Mesenchymal stem cell (in vitro differentiated cells and primary cell): ENCODE measurements at regions not wholly inside any gene's neighbourhood (a gene's known extent, or its start where the extent isn't known, plus 50 kb on each side); places are given as distances from the start of the nearest gene placed in this dataset.

ENCODE experiments used
- DNase-seq: peaks from one replicate; pipeline ENCODE4 v3.0.0-alpha.2; 2013
- H2AFZ ChIP-seq: one replicate; pipeline ENCODE4 v1.6.1; 2013; ENCODE audit warnings: low read depth, mild to moderate bottlenecking, control low read depth, inconsistent platforms, low read length, moderate library complexity
- H2AK5ac ChIP-seq: 2 replicates; pipeline ENCODE4 v1.6.1; 2013; ENCODE audit warnings: low read length, moderate library complexity, mild to moderate bottlenecking, inconsistent platforms; ENCODE audit not compliant: severe bottlenecking
- H2BK120ac ChIP-seq: one replicate; pipeline ENCODE4 v1.6.1; 2013; ENCODE audit warnings: low read depth, mild to moderate bottlenecking, inconsistent platforms, low read length, moderate library complexity
- H2BK12ac ChIP-seq, 2 experiments: one replicate each; pipeline ENCODE4 v1.6.1; 2013; ENCODE audit warnings: inconsistent platforms in 2 of 2, low read length in 2 of 2, mild to moderate bottlenecking in 2 of 2, moderate library complexity in 2 of 2, control low read depth in 1 of 2
- H2BK15ac ChIP-seq: one replicate; pipeline ENCODE4 v1.6.1; 2013; ENCODE audit warnings: mild to moderate bottlenecking, low read depth, inconsistent platforms; ENCODE audit not compliant: poor library complexity, severe bottlenecking
- H2BK5ac ChIP-seq: 2 replicates; pipeline ENCODE4 v1.6.1; 2013; ENCODE audit warnings: low read depth, mild to moderate bottlenecking, low read length, control low read depth, inconsistent platforms; ENCODE audit not compliant: poor library complexity, severe bottlenecking
- H3K14ac ChIP-seq, 2 experiments: one replicate each; pipeline ENCODE4 v1.6.1; 2013; ENCODE audit warnings: inconsistent platforms in 2 of 2, low read length in 2 of 2, control low read depth in 1 of 2, mild to moderate bottlenecking in 1 of 2, moderate library complexity in 1 of 2
- H3K18ac ChIP-seq, 2 experiments: one replicate each; pipeline ENCODE4 v1.6.1; 2013; ENCODE audit warnings: inconsistent platforms in 2 of 2, low read length in 2 of 2, control low read depth in 1 of 2, low read depth in 1 of 2, mild to moderate bottlenecking in 1 of 2
- H3K23ac ChIP-seq, 2 experiments: one replicate each; pipeline ENCODE4 v1.6.1; 2013; ENCODE audit warnings: inconsistent platforms in 2 of 2, low read length in 2 of 2, mild to moderate bottlenecking in 2 of 2, moderate library complexity in 2 of 2, control low read depth in 1 of 2
- H3K27ac ChIP-seq: 2 replicates; pipeline ENCODE4 v1.5.1; 2013; ENCODE audit warnings: mild to moderate bottlenecking, moderate library complexity, low read length, control low read depth, inconsistent platforms; ENCODE audit not compliant: poor library complexity, severe bottlenecking
- H3K27me3 ChIP-seq, 2 experiments: 2 replicates each; pipeline versions ENCODE4 v1.6.1 to v1.7.0; 2013; ENCODE audit warnings: low read length in 2 of 2, mild to moderate bottlenecking in 2 of 2, moderate library complexity in 2 of 2, control low read depth in 1 of 2, inconsistent platforms in 1 of 2; ENCODE audit not compliant: control insufficient read depth in 1 of 2, insufficient read depth in 1 of 2
- H3K36me3 ChIP-seq, 2 experiments: 2 replicates each; pipeline versions ENCODE4 v1.6.1 to v1.7.0; 2013; ENCODE audit warnings: low read length in 2 of 2, control low read depth in 1 of 2, inconsistent platforms in 1 of 2, low read depth in 1 of 2, mild to moderate bottlenecking in 1 of 2; ENCODE audit not compliant: insufficient read depth in 2 of 2, control insufficient read depth in 1 of 2
- H3K4ac ChIP-seq, 2 experiments: one replicate each; pipeline ENCODE4 v1.6.1; 2013; ENCODE audit warnings: inconsistent platforms in 2 of 2, low read length in 2 of 2, mild to moderate bottlenecking in 2 of 2, moderate library complexity in 2 of 2, control low read depth in 1 of 2, low read depth in 1 of 2
- H3K4me1 ChIP-seq: 2 replicates; pipeline ENCODE4 v1.6.1; 2013; ENCODE audit warnings: low read depth, low read length, control low read depth; ENCODE audit not compliant: control insufficient read depth, insufficient read depth
- H3K4me2 ChIP-seq: 2 replicates; pipeline ENCODE4 v1.6.1; 2013; ENCODE audit warnings: low read length, mild to moderate bottlenecking, inconsistent platforms; ENCODE audit not compliant: poor library complexity, severe bottlenecking
- H3K4me3 ChIP-seq, 2 experiments: 2 replicates each; pipeline versions ENCODE4 v1.5.1 to v1.7.0; 2013; ENCODE audit warnings: low read length in 2 of 2, mild to moderate bottlenecking in 2 of 2, control low read depth in 1 of 2, low read depth in 1 of 2; ENCODE audit not compliant: insufficient read depth in 1 of 2
- H3K79me1 ChIP-seq: replicated peaks from 2 replicates; pipeline ENCODE4 v1.6.1; 2013; ENCODE audit warnings: mild to moderate bottlenecking, control low read depth, low read length, inconsistent platforms; ENCODE audit not compliant: poor library complexity, severe bottlenecking
- H3K9ac ChIP-seq: 2 replicates; pipeline ENCODE4 v1.7.0; 2013; ENCODE audit warnings: mild to moderate bottlenecking, low read length, moderate library complexity
- H3K9me3 ChIP-seq: 2 replicates; pipeline ENCODE4 v1.7.0; 2013; ENCODE audit warnings: mild to moderate bottlenecking, low read length; ENCODE audit not compliant: control insufficient read depth
- H4K8ac ChIP-seq: one replicate; pipeline ENCODE4 v1.6.1; 2013; ENCODE audit warnings: inconsistent platforms, mild to moderate bottlenecking, low read length, moderate library complexity
- H4K91ac ChIP-seq: one replicate; pipeline ENCODE4 v1.6.1; 2013; ENCODE audit warnings: mild to moderate bottlenecking, low read length, inconsistent platforms
- WGBS: methylation state at CpG from one replicate; pipeline ENCODE4 v1.1.7; 2013; ENCODE audit warnings: mixed read lengths; 5-methylcytosine and 5-hydroxymethylcytosine counted together

DNA sequence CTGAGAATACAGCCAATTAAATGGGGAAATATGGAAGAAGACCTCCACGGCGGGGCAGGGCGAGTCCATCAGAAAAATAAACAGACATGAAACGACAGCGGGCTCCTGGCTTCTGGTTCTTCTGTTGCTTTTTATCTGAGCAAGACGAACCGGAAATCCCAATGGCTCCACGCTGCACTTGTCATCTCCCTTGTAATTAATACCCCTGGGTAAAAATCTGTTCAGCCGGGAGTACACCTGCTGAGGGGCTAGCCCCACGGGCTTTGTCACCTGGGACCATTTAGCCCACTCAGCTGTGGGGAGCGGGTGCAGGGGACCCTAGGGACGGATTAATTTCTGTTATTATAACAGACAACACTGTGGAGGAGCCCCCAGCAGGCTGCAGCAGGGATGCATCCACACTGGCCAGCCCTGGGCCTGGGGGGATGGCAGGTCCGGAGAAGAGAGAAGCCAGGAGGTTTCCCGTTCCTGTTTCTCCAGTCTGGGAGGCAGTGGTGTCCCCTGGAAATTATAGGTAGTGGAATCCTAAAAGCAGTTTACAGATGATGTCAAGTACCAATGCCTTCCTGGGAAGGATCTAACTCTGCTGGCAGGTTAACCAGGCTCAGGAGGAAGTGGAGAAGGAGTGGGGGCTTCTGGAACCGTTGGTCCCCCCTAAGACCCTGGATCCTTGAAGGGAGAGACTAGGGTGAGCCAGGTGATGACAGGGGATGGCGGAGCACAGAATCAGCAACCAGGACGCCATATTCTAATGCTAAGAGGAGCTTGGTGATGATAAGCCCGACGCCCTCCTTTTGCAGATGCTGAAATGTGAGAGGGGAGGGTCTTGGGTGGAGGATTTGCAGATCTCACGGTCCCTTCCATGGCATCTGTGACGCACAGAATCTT lies 566.1 kb downstream of the PTPRU start:
- H2BK12ac ChIP-seq, result no peak overlapping the region
- H2AFZ ChIP-seq, result no peak overlapping the region
- no peak overlapping the region for H3K4me3 ChIP-seq
- peaks cover 3 to 41% of the 10 kb centered on the region in 2 experiments for H3K27me3 ChIP-seq
- H3K9ac ChIP-seq, result no peak overlapping the region
- no peak overlapping the region for H3K4me2 ChIP-seq
- no peak for DNase-seq
- H3K4ac ChIP-seq, result no peak overlapping the region
- H2BK5ac ChIP-seq, result no peak overlapping the region
- no peaks in the 10 kb centered on the region for H3K4me1 ChIP-seq
- no peak overlapping the region for H4K91ac ChIP-seq
- H3K27ac ChIP-seq, result no peak overlapping the region
- no peak overlapping the region for H3K14ac ChIP-seq
- no peak overlapping the region for H3K23ac ChIP-seq
- WGBS, result 81% methylated on average over 20 of the region's 21 CpGs
- H3K9me3 ChIP-seq, result no peaks in the 10 kb centered on the region
- H3K36me3 ChIP-seq, result no peaks in the 10 kb centered on the region
- no peaks in the 10 kb centered on the region for H3K79me1 ChIP-seq
- no peak overlapping the region for H2BK120ac ChIP-seq
- H4K8ac ChIP-seq, result no peak overlapping the region
- H2BK15ac ChIP-seq, result no peak overlapping the region
- H2AK5ac ChIP-seq, result no peak overlapping the region
- H3K18ac ChIP-seq, result no peak overlapping the region

DNA sequence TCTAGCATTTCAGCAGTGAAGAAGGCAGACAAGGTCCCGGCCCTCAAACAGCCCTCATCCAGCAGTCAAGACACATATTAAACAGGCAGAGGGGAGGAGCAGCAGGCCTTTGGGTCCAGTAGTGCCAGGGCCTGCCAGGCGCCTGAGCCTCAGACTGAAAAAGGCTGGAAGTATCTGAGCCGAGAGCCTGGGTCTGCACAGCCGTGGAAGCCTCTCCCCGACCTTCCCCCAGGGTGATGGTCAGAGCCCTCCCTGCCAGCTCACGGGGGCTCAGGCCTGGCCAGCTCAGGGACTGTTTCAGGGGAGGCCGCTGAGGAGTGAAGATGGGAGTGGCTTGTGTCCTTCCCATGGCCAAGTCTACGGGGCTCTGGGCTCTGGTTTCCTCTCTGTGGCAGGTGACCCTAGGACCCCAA lies 565.2 kb downstream of the PTPRU start:
- H3K4ac ChIP-seq, result no peak overlapping the region
- no peaks in the 10 kb centered on the region for H3K36me3 ChIP-seq
- H2BK12ac ChIP-seq, result no peak overlapping the region
- H2BK120ac ChIP-seq, result no peak overlapping the region
- H3K18ac ChIP-seq, result no peak overlapping the region
- no peak overlapping the region for H2AFZ ChIP-seq
- DNase-seq, result no peak
- H3K27ac ChIP-seq, result no peak overlapping the region
- H3K9ac ChIP-seq, result no peak overlapping the region
- H3K9me3 ChIP-seq, result peaks cover 1% of the 10 kb centered on the region
- no peak overlapping the region for H4K91ac ChIP-seq
- no peaks in the 10 kb centered on the region for H3K4me1 ChIP-seq
- H3K14ac ChIP-seq, result no peak overlapping the region
- H3K79me1 ChIP-seq, result no peaks in the 10 kb centered on the region
- no peak overlapping the region for H3K4me3 ChIP-seq
- H2BK5ac ChIP-seq, result no peak overlapping the region
- peaks cover 3 to 41% of the 10 kb centered on the region in 2 experiments for H3K27me3 ChIP-seq
- no peak overlapping the region for H2AK5ac ChIP-seq
- H3K4me2 ChIP-seq, result no peak overlapping the region
- 76% methylated on average over 6 of the region's 8 CpGs for WGBS
- no peak overlapping the region for H2BK15ac ChIP-seq
- no peak overlapping the region for H4K8ac ChIP-seq
- no peak overlapping the region for H3K23ac ChIP-seq

DNA sequence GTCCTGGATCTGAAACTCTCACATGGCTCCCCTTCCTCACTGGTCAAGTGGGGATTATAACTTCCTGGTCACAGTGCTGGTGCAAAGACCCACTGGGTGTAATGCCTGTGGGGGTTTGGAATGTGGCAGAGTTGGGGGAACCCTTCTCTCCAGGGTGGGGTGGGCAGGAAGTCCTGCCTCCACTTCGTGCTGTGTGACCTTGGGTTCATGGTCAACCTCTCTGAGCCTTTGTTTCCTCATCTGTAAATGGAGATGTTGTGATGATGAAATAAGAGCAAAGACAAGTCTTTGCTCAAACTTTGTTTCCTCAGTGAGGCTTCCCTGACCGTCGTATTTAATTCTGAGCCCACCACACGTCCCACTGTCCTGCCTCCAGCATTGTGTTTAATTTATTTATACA lies 564.7 kb downstream of the PTPRU start:
- Histone ChIP-seq H3K14ac (no peak overlapping the region), H3K9me3 (peaks cover 5% of the 10 kb centered on the region), H2BK120ac (no peak overlapping the region), H3K4ac (no peak overlapping the region), H2AK5ac (no peak overlapping the region), H2AFZ (no peak overlapping the region), H2BK15ac (no peak overlapping the region), H2BK5ac (no peak overlapping the region), H3K27me3 (peaks cover 3 to 41% of the 10 kb centered on the region in 2 experiments), H3K4me1 (no peaks in the 10 kb centered on the region), H3K4me3 (no peak overlapping the region), H3K18ac (no peak overlapping the region), H2BK12ac (no peak overlapping the region), H4K91ac (no peak overlapping the region), H3K79me1 (no peaks in the 10 kb centered on the region), H3K23ac (no peak overlapping the region), H3K36me3 (no peaks in the 10 kb centered on the region), H3K9ac (no peak overlapping the region), H4K8ac (no peak overlapping the region), H3K4me2 (no peak overlapping the region), H3K27ac (no peak overlapping the region)
- 69% methylated on average over 1 of the region's 4 CpGs for whole genome bisulfite sequencing
- DNase-seq, result no peak

DNA sequence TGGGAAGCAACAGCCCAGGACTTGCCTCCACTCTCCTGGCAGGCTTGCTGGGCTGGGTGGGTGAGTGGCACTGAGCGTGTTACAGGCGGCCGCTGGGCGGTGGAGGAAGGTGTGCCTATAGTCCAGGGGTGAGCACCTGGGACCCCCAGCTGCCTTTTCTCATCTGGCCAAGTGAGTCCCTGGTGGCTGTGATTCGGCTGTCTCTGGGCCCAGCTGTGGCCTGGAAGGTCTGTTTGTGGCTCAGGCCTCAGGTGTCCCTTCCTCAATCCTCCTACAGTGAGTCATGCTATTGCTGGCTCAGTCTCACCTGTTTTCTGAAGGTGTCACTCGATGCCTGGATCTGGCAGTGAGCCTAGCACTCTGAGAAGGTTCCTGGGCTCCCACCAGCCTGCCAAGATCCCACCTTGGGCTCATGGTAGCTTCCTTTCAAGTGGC lies 564.2 kb downstream of the PTPRU start:
- Histone ChIP-seq H2BK15ac (no peak overlapping the region), H3K27ac (no peak overlapping the region), H3K9ac (no peak overlapping the region), H3K23ac (no peak overlapping the region), H3K18ac (no peak overlapping the region), H2BK12ac (no peak overlapping the region), H2BK5ac (no peak overlapping the region), H3K27me3 (peaks cover 3 to 40% of the 10 kb centered on the region in 2 experiments), H2AFZ (no peak overlapping the region), H3K36me3 (no peaks in the 10 kb centered on the region), H3K4ac (no peak overlapping the region), H4K91ac (no peak overlapping the region), H4K8ac (no peak overlapping the region), H3K79me1 (no peaks in the 10 kb centered on the region), H2BK120ac (no peak overlapping the region), H3K4me2 (no peak overlapping the region), H3K4me1 (no peaks in the 10 kb centered on the region), H3K14ac (no peak overlapping the region), H2AK5ac (no peak overlapping the region), H3K4me3 (no peak overlapping the region), H3K9me3 (peaks cover 8% of the 10 kb centered on the region)
- no peak for DNase-seq
- 84% methylated on average over 6 of the region's 6 CpGs for WGBS
